HFF-Myc (cell line): ENCODE measurements at regions not wholly inside any gene's neighbourhood (a gene's known extent, or its start where the extent isn't known, plus 50 kb on each side); places are given as distances from the start of the nearest gene placed in this dataset.

Experiments used
- DNase-seq: peaks from one replicate; pipeline ENCODE4 v3.0.0-alpha.2; 2011; ENCODE audit warnings: low read depth; ENCODE audit errors: extremely low read depth
- H3K4me3 ChIP-seq: replicated peaks from 2 replicates; pipeline ENCODE4 v1.5.1; 2011; ENCODE audit warnings: low read depth, mild to moderate bottlenecking, control low read depth, low read length
- CTCF ChIP-seq: IDR thresholded peaks from 2 replicates; pipeline ENCODE4 v1.5.1; 2012; ENCODE audit warnings: mild to moderate bottlenecking, low read depth, low read length, control low read depth; ENCODE audit errors: missing control alignments

DNA sequence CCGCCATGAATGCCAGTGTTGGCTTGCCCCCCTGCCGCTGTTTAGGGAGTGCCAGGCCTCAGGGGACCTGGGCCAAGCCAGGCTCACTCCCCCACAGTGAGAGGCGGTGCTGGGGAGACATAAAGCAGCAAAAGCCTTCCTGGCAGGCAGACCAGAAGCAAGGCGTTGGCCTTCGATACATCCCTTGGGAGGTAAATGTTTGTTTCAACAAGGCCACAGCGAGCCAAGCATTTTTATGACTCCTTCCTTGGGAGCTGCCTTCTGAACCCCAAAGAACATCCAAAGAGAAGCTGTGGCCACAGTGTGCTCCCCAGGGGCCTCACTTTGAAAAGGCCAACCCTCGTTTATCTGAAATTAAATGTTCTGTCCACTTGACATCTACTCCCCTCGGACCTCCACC, 119.7 kb upstream of the CIBAR2 start:
- no peak for TF ChIP-seq CTCF
- H3K4me3 ChIP-seq = no peak overlapping the region
- no peak for DNase-seq

DNA sequence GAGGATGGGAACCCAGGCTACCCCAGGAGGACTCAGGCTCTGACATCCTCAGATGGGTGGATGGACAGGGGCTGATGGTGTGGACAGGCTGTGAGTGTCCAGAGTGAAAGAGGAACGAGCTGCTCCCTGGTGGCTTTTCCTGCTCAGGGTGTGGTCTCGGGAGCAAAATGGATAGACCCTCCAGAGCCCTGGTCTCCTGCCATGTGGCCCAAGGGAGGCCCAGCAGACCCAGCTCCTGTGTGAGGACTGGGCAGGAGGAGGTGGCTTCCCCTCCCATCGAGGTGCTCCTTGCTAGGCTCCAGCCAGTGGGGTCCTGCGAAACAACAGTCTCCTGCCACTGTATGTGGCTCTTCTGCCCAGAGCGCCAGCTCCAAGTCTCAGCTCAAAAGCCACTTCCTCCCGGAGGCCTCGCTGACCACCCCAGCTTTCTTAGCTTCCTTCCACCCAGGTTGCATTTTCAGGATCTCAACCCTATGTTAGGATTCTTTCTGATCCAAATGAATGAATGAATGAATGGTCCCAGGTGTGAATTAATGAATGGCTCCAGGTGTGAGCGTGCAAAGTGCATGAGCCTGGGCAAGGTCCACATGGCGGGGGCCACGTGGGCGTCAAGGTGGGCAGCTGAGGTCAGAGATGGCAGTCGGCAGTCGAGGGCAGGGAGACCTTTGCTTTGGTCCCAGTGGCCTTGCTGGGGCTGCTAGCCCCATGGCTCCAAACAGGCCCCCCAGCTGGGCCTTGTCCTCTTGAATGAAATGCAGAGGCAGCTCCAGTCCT, 120.3 kb upstream of the CIBAR2 start:
- no peak for TF ChIP-seq CTCF
- no peak overlapping the region for H3K4me3 ChIP-seq

GRCh38 chr16:85233516-85233915, 121.2 kb upstream of the CIBAR2 start:
- no peak for TF ChIP-seq CTCF
- no peak for DNase-seq
- H3K4me3 ChIP-seq = no peak overlapping the region

More for the DNA sequence above, 120.3 kb upstream of the CIBAR2 start:
- no peak for DNase-seq

- no peak for TF ChIP-seq CTCF
- H3K4me3 ChIP-seq = peak overlapping the region; percentile 33
- peak; percentile 46 for DNase-seq
These were observed 122.3 kb upstream of the CIBAR2 start for GRCh38 chr16:85234310-85235204.

- no peak for DNase-seq
- TF ChIP-seq CTCF = no peak
- H3K4me3 ChIP-seq = peak overlapping the region; percentile 21; the same call in 1 of the 2 replicates
These were observed 123.9 kb upstream of the CIBAR2 start for GRCh38 chr16:85235991-85236817.

DNA sequence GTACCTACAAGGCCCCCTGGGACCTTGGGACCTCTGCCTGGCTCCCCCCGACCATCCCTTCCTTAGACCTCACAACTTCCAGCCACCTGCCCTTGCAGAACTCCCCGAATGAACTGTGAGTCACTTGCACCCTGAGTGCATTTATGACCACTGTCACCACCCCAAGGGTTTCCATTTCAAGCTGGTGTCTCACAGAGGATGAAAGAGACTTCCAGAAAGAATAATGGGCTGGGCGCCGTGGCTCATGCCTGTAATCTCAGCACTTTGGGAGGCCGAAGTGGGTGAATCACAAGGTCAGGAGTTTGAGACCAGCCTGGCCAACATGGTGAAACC, 124.5 kb upstream of the CIBAR2 start:
- DNase-seq = no peak
- no peak for TF ChIP-seq CTCF
- no peak overlapping the region for H3K4me3 ChIP-seq
